ENCODE measurements at regions not wholly inside any gene's neighbourhood (a gene's known extent, or its start where the extent isn't known, plus 50 kb on each side); places are given as distances from the start of the nearest gene placed in this dataset.

DNA sequence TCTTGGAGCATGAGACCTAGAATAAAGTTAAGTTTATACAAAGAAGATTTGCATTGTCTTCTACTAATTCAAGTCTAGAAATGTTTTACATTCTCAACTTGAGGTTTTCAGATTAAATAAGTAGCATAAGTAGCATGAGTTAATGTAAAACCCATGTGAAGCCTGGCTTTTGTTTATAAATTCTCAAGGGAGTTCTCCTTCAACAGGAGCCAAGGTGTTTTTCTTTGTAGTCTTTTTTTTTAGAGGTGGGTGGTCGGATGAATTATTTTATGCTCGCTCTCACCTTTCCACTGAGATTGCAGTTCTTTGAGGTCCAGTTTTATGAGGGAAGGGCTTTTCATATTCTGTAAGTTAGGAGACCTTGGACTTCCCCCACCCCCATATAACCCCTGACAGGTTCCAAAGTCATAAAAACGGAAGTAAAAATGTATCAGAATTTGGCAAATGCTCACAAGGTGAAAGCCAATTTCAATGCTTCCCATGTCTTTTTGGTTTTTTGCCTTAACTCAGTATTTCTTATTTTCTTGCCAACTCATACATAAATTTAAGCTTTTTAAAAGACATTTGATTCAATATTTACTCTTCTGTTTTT is 244.3 kb upstream of the ASCC3 start:
- no peaks in the 10 kb centered on the region for H3K79me2 ChIP-seq (ENCODE audit: insufficient read depth, low read length)
- H3K27ac ChIP-seq (ENCODE audit: low read depth, low read length) = no peak overlapping the region
- no peaks in the 10 kb centered on the region for H3K9me3 ChIP-seq (ENCODE audit: insufficient read depth, low read depth, low read length)
- FAIRE-seq = no peak
- H3K27me3 ChIP-seq (ENCODE audit: insufficient read depth, low read length) = no peaks in the 10 kb centered on the region
- Mint-ChIP-seq H3K9me3 (ENCODE audit: unreplicated experiment) (no peaks in the 10 kb centered on the region), H3K27ac (ENCODE audit: unreplicated experiment) (no peak overlapping the region), H3K4me3 (ENCODE audit: unreplicated experiment) (no peak overlapping the region), H3K27me3 (ENCODE audit: low read depth, unreplicated experiment) (peaks cover under 1% of the 10 kb centered on the region), H3K4me1 (ENCODE audit: low read depth, unreplicated experiment) (no peaks in the 10 kb centered on the region), H3K36me3 (ENCODE audit: low read depth, unreplicated experiment) (no peaks in the 10 kb centered on the region)
- TF ChIP-seq, protein P1, sequence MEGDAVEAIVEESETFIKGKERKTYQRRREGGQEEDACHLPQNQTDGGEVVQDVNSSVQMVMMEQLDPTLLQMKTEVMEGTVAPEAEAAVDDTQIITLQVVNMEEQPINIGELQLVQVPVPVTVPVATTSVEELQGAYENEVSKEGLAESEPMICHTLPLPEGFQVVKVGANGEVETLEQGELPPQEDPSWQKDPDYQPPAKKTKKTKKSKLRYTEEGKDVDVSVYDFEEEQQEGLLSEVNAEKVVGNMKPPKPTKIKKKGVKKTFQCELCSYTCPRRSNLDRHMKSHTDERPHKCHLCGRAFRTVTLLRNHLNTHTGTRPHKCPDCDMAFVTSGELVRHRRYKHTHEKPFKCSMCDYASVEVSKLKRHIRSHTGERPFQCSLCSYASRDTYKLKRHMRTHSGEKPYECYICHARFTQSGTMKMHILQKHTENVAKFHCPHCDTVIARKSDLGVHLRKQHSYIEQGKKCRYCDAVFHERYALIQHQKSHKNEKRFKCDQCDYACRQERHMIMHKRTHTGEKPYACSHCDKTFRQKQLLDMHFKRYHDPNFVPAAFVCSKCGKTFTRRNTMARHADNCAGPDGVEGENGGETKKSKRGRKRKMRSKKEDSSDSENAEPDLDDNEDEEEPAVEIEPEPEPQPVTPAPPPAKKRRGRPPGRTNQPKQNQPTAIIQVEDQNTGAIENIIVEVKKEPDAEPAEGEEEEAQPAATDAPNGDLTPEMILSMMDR (IDR thresholded peaks at IDR 0.05; ENCODE audit: insufficient read depth, low read depth, low read length) = no peak
- no peak for TF ChIP-seq EZH2 (IDR thresholded peaks at IDR 0.05; ENCODE audit: insufficient read depth, low read length)
- H4K20me1 ChIP-seq (ENCODE audit: insufficient read depth, low read length) = no peaks in the 10 kb centered on the region
- no peaks in the 10 kb centered on the region for H3K36me3 ChIP-seq (ENCODE audit: insufficient read depth, low read length)
- no peak overlapping the region for H3K4me3 ChIP-seq (ENCODE audit: insufficient read depth, low read depth, low read length)
- DNase-seq (ENCODE audit: low read depth) = no peak
- H3K4me1 ChIP-seq (ENCODE audit: insufficient read depth, low read length) = no peaks in the 10 kb centered on the region
- H2AFZ ChIP-seq (ENCODE audit: low read depth, low read length) = no peak overlapping the region
- H3K4me2 ChIP-seq (ENCODE audit: low read length) = no peak overlapping the region
- no peak overlapping the region for H3K9ac ChIP-seq (ENCODE audit: low read length)

DNA sequence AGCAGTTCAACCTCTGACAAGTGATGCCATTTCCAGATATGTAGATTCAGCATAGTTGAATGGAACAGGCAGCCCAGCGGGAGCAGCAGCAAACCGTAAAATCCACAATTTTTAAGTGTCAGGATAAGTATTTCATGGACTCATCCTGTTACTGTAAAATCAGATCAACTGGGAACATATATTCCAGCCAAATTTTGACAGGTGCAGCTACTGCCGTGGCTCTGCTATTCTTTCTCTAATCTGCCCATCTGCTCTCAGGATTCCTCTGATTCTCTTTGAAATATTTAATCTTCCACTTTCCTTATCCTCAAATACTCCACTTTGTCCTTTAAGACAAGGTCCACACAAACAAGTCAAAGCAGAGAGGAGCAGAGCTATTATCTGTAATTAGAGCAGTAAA is 245.4 kb upstream of the ASCC3 start:
- Histone ChIP-seq H3K27ac (ENCODE audit: low read depth, low read length) (no peak overlapping the region), H3K4me2 (ENCODE audit: low read length) (no peak overlapping the region), H3K4me1 (ENCODE audit: insufficient read depth, low read length) (no peaks in the 10 kb centered on the region), H3K36me3 (ENCODE audit: insufficient read depth, low read length) (no peaks in the 10 kb centered on the region), H2AFZ (ENCODE audit: low read depth, low read length) (no peak overlapping the region), H3K27me3 (ENCODE audit: insufficient read depth, low read length) (no peaks in the 10 kb centered on the region), H3K9me3 (ENCODE audit: insufficient read depth, low read depth, low read length) (no peaks in the 10 kb centered on the region), H4K20me1 (ENCODE audit: insufficient read depth, low read length) (no peaks in the 10 kb centered on the region), H3K9ac (ENCODE audit: low read length) (no peak overlapping the region), H3K4me3 (ENCODE audit: insufficient read depth, low read depth, low read length) (no peak overlapping the region), H3K79me2 (ENCODE audit: insufficient read depth, low read length) (no peaks in the 10 kb centered on the region)
- H3K4me1 Mint-ChIP-seq (ENCODE audit: low read depth, unreplicated experiment) = no peaks in the 10 kb centered on the region
- DNase-seq (ENCODE audit: low read depth) (no peak), FAIRE-seq (no peak)
- H3K4me3 Mint-ChIP-seq (ENCODE audit: unreplicated experiment) = no peak overlapping the region
- no peak overlapping the region for H3K27ac Mint-ChIP-seq (ENCODE audit: unreplicated experiment)
- H3K9me3 Mint-ChIP-seq (ENCODE audit: unreplicated experiment) = peaks cover 2% of the 10 kb centered on the region
- H3K27me3 Mint-ChIP-seq (ENCODE audit: low read depth, unreplicated experiment) = peaks cover 7% of the 10 kb centered on the region
- no peak for TF ChIP-seq EZH2 (IDR thresholded peaks at IDR 0.05; ENCODE audit: insufficient read depth, low read length)
- TF ChIP-seq, protein P1 (IDR thresholded peaks at IDR 0.05; ENCODE audit: insufficient read depth, low read depth, low read length) = no peak
- H3K36me3 Mint-ChIP-seq (ENCODE audit: low read depth, unreplicated experiment) = no peaks in the 10 kb centered on the region

- H3K27ac Mint-ChIP-seq (ENCODE audit: unreplicated experiment) = no peak overlapping the region
- Histone ChIP-seq H3K4me3 (ENCODE audit: insufficient read depth, low read depth, low read length) (no peak overlapping the region), H3K9me3 (ENCODE audit: insufficient read depth, low read depth, low read length) (no peaks in the 10 kb centered on the region), H3K4me2 (ENCODE audit: low read length) (no peak overlapping the region), H3K9ac (ENCODE audit: low read length) (no peak overlapping the region), H3K36me3 (ENCODE audit: insufficient read depth, low read length) (no peaks in the 10 kb centered on the region), H4K20me1 (ENCODE audit: insufficient read depth, low read length) (no peaks in the 10 kb centered on the region), H3K27ac (ENCODE audit: low read depth, low read length) (no peak overlapping the region), H3K79me2 (ENCODE audit: insufficient read depth, low read length) (no peaks in the 10 kb centered on the region), H2AFZ (ENCODE audit: low read depth, low read length) (no peak overlapping the region), H3K4me1 (ENCODE audit: insufficient read depth, low read length) (no peaks in the 10 kb centered on the region), H3K27me3 (ENCODE audit: insufficient read depth, low read length) (no peaks in the 10 kb centered on the region)
- FAIRE-seq (no peak), DNase-seq (ENCODE audit: low read depth) (no peak)
- TF ChIP-seq, protein P1 (IDR thresholded peaks at IDR 0.05; ENCODE audit: insufficient read depth, low read depth, low read length) = no peak
- no peak for TF ChIP-seq EZH2 (IDR thresholded peaks at IDR 0.05; ENCODE audit: insufficient read depth, low read length)
- peaks cover 4% of the 10 kb centered on the region for H3K9me3 Mint-ChIP-seq (ENCODE audit: unreplicated experiment)
- peaks cover 7% of the 10 kb centered on the region for H3K27me3 Mint-ChIP-seq (ENCODE audit: low read depth, unreplicated experiment)
- no peaks in the 10 kb centered on the region for H3K36me3 Mint-ChIP-seq (ENCODE audit: low read depth, unreplicated experiment)
- H3K4me1 Mint-ChIP-seq (ENCODE audit: low read depth, unreplicated experiment) = no peaks in the 10 kb centered on the region
- no peak overlapping the region for H3K4me3 Mint-ChIP-seq (ENCODE audit: unreplicated experiment)
Observed at GRCh38 chr6:101129851-101130250, 248.7 kb upstream of the ASCC3 start.
